HG03565 (cell line): ENCODE measurements at regions not wholly inside any gene's neighbourhood (a gene's known extent, or its start where the extent isn't known, plus 50 kb on each side); places are given as distances from the start of the nearest gene placed in this dataset.

Experiments used
- ATAC-seq: cut with Tn5 transposase; IDR thresholded peaks from one replicate; pipeline ENCODE4 v1.9.1; 2021; ENCODE audit warnings: mild to moderate bottlenecking, moderate library complexity; ENCODE audit not compliant: unreplicated experiment

GRCh38 chr3:96169111-96169766, 645.2 kb upstream of the EPHA6 start:
- ATAC-seq = no peak

GRCh38 chr3:96172917-96173316, 641.5 kb upstream of the EPHA6 start:
- no peak for ATAC-seq

GRCh38 chr3:96175500-96175899, 638.9 kb upstream of the EPHA6 start:
- no peak for ATAC-seq

- no peak for ATAC-seq
Observed at GRCh38 chr3:96182756-96183155, 631.6 kb upstream of the EPHA6 start.

- no peak for ATAC-seq
Observed at GRCh38 chr3:96183871-96184270, 630.5 kb upstream of the EPHA6 start.

GRCh38 chr3:96190024-96190616, 624.3 kb upstream of the EPHA6 start:
- no peak for ATAC-seq

- no peak for ATAC-seq
Observed at GRCh38 chr3:96192966-96193550, 621.3 kb upstream of the EPHA6 start.

GRCh38 chr3:96200897-96201296, 613.5 kb upstream of the EPHA6 start:
- no peak for ATAC-seq

GRCh38 chr3:96201463-96201862, 612.9 kb upstream of the EPHA6 start:
- no peak for ATAC-seq

- no peak for ATAC-seq
Observed at GRCh38 chr3:96202181-96202580, 612.2 kb upstream of the EPHA6 start.

GRCh38 chr3:96209699-96210098, 604.7 kb upstream of the EPHA6 start:
- no peak for ATAC-seq

GRCh38 chr3:96213393-96213792, 601.0 kb upstream of the EPHA6 start:
- ATAC-seq = no peak

- ATAC-seq = no peak
Observed at GRCh38 chr3:96214941-96215340, 599.5 kb upstream of the EPHA6 start.

GRCh38 chr3:96225494-96225893, 588.9 kb upstream of the EPHA6 start:
- ATAC-seq = no peak

GRCh38 chr3:96233679-96234078, 580.7 kb upstream of the EPHA6 start:
- no peak for ATAC-seq

GRCh38 chr3:96236522-96236921, 577.9 kb upstream of the EPHA6 start:
- ATAC-seq = no peak

GRCh38 chr3:96259299-96259698, 555.1 kb upstream of the EPHA6 start:
- ATAC-seq = no peak

GRCh38 chr3:96264701-96265100, 549.7 kb upstream of the EPHA6 start:
- ATAC-seq = no peak

GRCh38 chr3:96266395-96267190, 547.8 kb upstream of the EPHA6 start:
- no peak for ATAC-seq

- no peak for ATAC-seq
Observed at GRCh38 chr3:96267577-96267976, 546.8 kb upstream of the EPHA6 start.

GRCh38 chr3:96294143-96294542, 520.3 kb upstream of the EPHA6 start:
- ATAC-seq = no peak

GRCh38 chr3:96300743-96301142, 513.7 kb upstream of the EPHA6 start:
- no peak for ATAC-seq
